ENCODE measurements at regions not wholly inside any gene's neighbourhood (a gene's known extent, or its start where the extent isn't known, plus 50 kb on each side); places are given as distances from the start of the nearest gene placed in this dataset.

DNA sequence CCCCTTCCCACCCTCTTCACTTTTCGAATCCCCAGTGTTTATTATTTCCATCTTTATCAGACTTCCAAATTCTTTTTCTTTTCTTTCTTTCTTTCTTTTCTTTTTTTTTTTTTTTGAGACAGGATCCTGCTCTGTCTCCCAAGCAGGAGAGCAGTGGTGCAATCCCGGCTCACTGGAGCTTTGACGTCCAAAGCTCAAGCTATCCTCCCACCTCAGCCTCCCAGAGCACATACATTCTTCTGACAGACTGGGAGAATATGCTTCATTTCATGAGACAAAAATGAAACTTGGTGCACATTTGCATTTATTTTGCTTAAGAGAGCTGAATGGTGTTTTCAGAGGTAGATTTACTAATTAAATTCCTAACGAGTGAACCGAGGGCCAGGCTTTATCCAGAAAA lies 80.1 kb upstream of the FZD8 start:
- Histone ChIP-seq H2BK20ac (ENCODE audit: low read length) (no peak overlapping the region), H3K4ac (replicated peaks; ENCODE audit: insufficient read length, low read depth, low read length) (no peak overlapping the region), H4K91ac (replicated peaks; ENCODE audit: insufficient read length, low read length) (no peak overlapping the region), H2BK15ac (ENCODE audit: low read length) (no peak overlapping the region), H3K79me2 (ENCODE audit: control insufficient read depth in 1 of 2, insufficient read depth in 2 of 2, low read length in 2 of 2) (no peaks in the 10 kb centered on the region), H3K14ac (ENCODE audit: insufficient read length) (no peak overlapping the region), H4K8ac (ENCODE audit: extremely low read depth, insufficient read depth, low read length) (no peak overlapping the region), H2BK5ac (ENCODE audit: low read depth, low read length) (no peak overlapping the region), H3K9me3 (ENCODE audit: insufficient read depth in 2 of 2, low read depth in 1 of 2, low read length in 1 of 2) (no peaks in the 10 kb centered on the region), H3K56ac (replicated peaks; ENCODE audit: insufficient read length, low read depth, low read length) (no peak overlapping the region), H2AFZ (ENCODE audit: low read length) (no peak overlapping the region), H3K36me3 (ENCODE audit: control insufficient read depth in 2 of 4, insufficient read depth in 4 of 4, low read length in 3 of 4) (no peaks in the 10 kb centered on the region), H3K23me2 (ENCODE audit: low read depth, low read length) (no peaks in the 10 kb centered on the region), H2BK120ac (replicated peaks; ENCODE audit: low read depth, low read length) (no peak overlapping the region), H3K27ac (ENCODE audit: low read depth, low read length) (no peak overlapping the region), H3K4me1 (replicated peaks in 1 of 4; ENCODE audit: control insufficient read depth in 3 of 4, insufficient read depth in 4 of 4, low read length in 3 of 4) (no peaks in the 10 kb centered on the region), H4K5ac (ENCODE audit: insufficient read length, low read depth, low read length) (no peak overlapping the region), H3K4me3 (ENCODE audit: extremely low read depth in 1 of 4, insufficient read depth in 2 of 4, low read depth in 3 of 4, low read length in 4 of 4) (no peak overlapping the region), H3K27me3 (replicated peaks in 1 of 4; ENCODE audit: control insufficient read depth in 3 of 4, extremely low read depth in 1 of 4, insufficient read depth in 3 of 4, low read length in 3 of 4) (no peaks in the 10 kb centered on the region), H4K20me1 (replicated peaks in 1 of 2; ENCODE audit: control insufficient read depth in 1 of 2, insufficient read depth in 2 of 2, low read length in 2 of 2) (no peaks in the 10 kb centered on the region), H3K23ac (ENCODE audit: insufficient read length) (no peak overlapping the region), H3K4me2 (ENCODE audit: insufficient read depth in 1 of 2, low read depth in 2 of 2, low read length in 2 of 2) (no peak overlapping the region), H3K18ac (ENCODE audit: extremely low read depth, low read length) (no peak overlapping the region), H3K79me1 (ENCODE audit: low read depth, low read length) (no peaks in the 10 kb centered on the region), H2BK12ac (ENCODE audit: low read depth, low read length) (no peak overlapping the region), H3K9ac (replicated peaks in 1 of 4; ENCODE audit: extremely low read depth in 1 of 4, low read depth in 3 of 4, low read length in 3 of 4) (no peak overlapping the region), H2AK5ac (ENCODE audit: low read depth, low read length) (no peak overlapping the region)
- DNase-seq (ENCODE audit: low read depth in 1 of 2, low spot score in 2 of 2) (no peak), FAIRE-seq (no peak)
- POLR2A ChIA-PET (ENCODE audit: partially characterized antibody): no interaction called here
- 90 to 100% methylated on average over 1 to 4 of the region's 5 CpGs for WGBS, 2 experiments (ENCODE audit: extremely low coverage in 1 of 2, insufficient coverage in 1 of 2, insufficient read length in 1 of 2, insufficient replicate concordance in 2 of 2, low coverage in 1 of 2, low lambda C conversion rate in 2 of 2, missing lambda C conversion rate in 1 of 2)
- CTCF ChIA-PET (ENCODE audit: partially characterized antibody): no interaction called here
- TF ChIP-seq, protein P1, sequence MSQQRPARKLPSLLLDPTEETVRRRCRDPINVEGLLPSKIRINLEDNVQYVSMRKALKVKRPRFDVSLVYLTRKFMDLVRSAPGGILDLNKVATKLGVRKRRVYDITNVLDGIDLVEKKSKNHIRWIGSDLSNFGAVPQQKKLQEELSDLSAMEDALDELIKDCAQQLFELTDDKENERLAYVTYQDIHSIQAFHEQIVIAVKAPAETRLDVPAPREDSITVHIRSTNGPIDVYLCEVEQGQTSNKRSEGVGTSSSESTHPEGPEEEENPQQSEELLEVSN (IDR thresholded peaks at IDR 0.05): no peak
- TF ChIP-seq HDAC6 (IDR thresholded peaks at IDR 0.05; ENCODE audit: low read depth, low read length) (no peak), RAD21 (IDR thresholded peaks at IDR 0.05 in 1 of 2, conservative IDR thresholded peaks at IDR 0.05 in 1 of 2; ENCODE audit: low read depth in 2 of 2, low read length in 2 of 2) (no peak), MAFK (IDR thresholded peaks at IDR 0.05; ENCODE audit: low read depth, low read length) (no peak)
